ENCODE measurements at regions not wholly inside any gene's neighbourhood (a gene's known extent, or its start where the extent isn't known, plus 50 kb on each side); places are given as distances from the start of the nearest gene placed in this dataset.
"Not testable (repeated sequence)": the region's sequence is repeated elsewhere in the genome, so short reads cannot be mapped to it uniquely, and the experiment has no call there.

GRCh38 chr20:47890708-47891107 lies 105.4 kb upstream of the SULF2 start:
- not testable (repeated sequence) for DNase-seq (ENCODE audit: low read depth)

GRCh38 chr20:47889751-47890150 lies 104.5 kb upstream of the SULF2 start:
- not testable (repeated sequence) for DNase-seq (ENCODE audit: low read depth)

- DNase-seq (ENCODE audit: low read depth) = no peak
Observed at GRCh38 chr20:47888351-47888750, 103.1 kb upstream of the SULF2 start.

- no peak for DNase-seq (ENCODE audit: low read depth)
Observed at GRCh38 chr20:47887477-47888080, 102.3 kb upstream of the SULF2 start.

- DNase-seq (ENCODE audit: low read depth) = no peak
Observed at GRCh38 chr20:47887064-47887463, 101.8 kb upstream of the SULF2 start.

- DNase-seq (ENCODE audit: low read depth) = no peak
Observed at GRCh38 chr20:47886454-47887041, 101.3 kb upstream of the SULF2 start.

- DNase-seq (ENCODE audit: low read depth) = no peak
Observed at GRCh38 chr20:47885909-47886453, 100.7 kb upstream of the SULF2 start.

- not testable (repeated sequence) for DNase-seq (ENCODE audit: low read depth)
Observed at GRCh38 chr20:47883940-47884339, 98.7 kb upstream of the SULF2 start.

- DNase-seq (ENCODE audit: low read depth) = no peak
Observed at GRCh38 chr20:47883186-47883585, 97.9 kb upstream of the SULF2 start.

- DNase-seq (ENCODE audit: low read depth) = no peak
Observed at GRCh38 chr20:47879771-47880170, 94.5 kb upstream of the SULF2 start.

- no peak for DNase-seq (ENCODE audit: low read depth)
Observed at GRCh38 chr20:47878601-47879027, 93.3 kb upstream of the SULF2 start.

- no peak for DNase-seq (ENCODE audit: low read depth)
Observed at GRCh38 chr20:47876311-47877088, 91.2 kb upstream of the SULF2 start.

GRCh38 chr20:47875297-47876025 lies 90.2 kb upstream of the SULF2 start:
- DNase-seq (ENCODE audit: low read depth) = no peak

GRCh38 chr20:47872341-47872740 lies 87.1 kb upstream of the SULF2 start:
- DNase-seq (ENCODE audit: low read depth) = no peak

GRCh38 chr20:47870475-47870874 lies 85.2 kb upstream of the SULF2 start:
- DNase-seq (ENCODE audit: low read depth) = no peak

GRCh38 chr20:47868744-47869143 lies 83.5 kb upstream of the SULF2 start:
- DNase-seq (ENCODE audit: low read depth) = no peak

GRCh38 chr20:47868236-47868635 lies 83.0 kb upstream of the SULF2 start:
- no peak for DNase-seq (ENCODE audit: low read depth)

- DNase-seq (ENCODE audit: low read depth) = no peak
Observed at GRCh38 chr20:47867831-47868230, 82.5 kb upstream of the SULF2 start.

GRCh38 chr20:47866480-47866879 lies 81.2 kb upstream of the SULF2 start:
- no peak for DNase-seq (ENCODE audit: low read depth)

GRCh38 chr20:47865912-47866311 lies 80.6 kb upstream of the SULF2 start:
- no peak for DNase-seq (ENCODE audit: low read depth)

GRCh38 chr20:47865451-47865850 lies 80.2 kb upstream of the SULF2 start:
- DNase-seq (ENCODE audit: low read depth) = no peak

GRCh38 chr20:47863981-47864380 lies 78.7 kb upstream of the SULF2 start:
- DNase-seq (ENCODE audit: low read depth) = no peak
